ENCODE measurements at regions not wholly inside any gene's neighbourhood (a gene's known extent, or its start where the extent isn't known, plus 50 kb on each side); places are given as distances from the start of the nearest gene placed in this dataset.

DNA sequence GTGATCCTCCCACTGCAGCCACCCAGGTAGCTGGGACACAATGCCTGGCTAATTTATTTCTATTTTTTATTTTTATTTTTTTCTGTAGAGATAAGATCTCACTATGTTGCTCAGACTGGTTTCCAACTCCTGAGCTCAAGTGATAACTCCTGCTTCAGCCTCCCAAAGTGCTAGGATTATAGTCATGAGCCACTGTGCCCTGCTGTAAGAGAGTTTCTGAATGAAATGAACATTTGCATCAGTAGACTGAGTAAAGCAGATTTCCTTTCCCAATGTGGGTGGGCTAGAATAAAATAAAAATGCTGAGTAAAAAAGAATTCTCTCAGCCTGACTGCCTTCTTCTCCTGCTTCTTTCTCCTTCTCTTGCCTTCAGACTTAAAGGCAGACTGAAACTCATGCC, 555.4 kb upstream of the PITX2 start:
- TF ChIP-seq, protein P1, sequence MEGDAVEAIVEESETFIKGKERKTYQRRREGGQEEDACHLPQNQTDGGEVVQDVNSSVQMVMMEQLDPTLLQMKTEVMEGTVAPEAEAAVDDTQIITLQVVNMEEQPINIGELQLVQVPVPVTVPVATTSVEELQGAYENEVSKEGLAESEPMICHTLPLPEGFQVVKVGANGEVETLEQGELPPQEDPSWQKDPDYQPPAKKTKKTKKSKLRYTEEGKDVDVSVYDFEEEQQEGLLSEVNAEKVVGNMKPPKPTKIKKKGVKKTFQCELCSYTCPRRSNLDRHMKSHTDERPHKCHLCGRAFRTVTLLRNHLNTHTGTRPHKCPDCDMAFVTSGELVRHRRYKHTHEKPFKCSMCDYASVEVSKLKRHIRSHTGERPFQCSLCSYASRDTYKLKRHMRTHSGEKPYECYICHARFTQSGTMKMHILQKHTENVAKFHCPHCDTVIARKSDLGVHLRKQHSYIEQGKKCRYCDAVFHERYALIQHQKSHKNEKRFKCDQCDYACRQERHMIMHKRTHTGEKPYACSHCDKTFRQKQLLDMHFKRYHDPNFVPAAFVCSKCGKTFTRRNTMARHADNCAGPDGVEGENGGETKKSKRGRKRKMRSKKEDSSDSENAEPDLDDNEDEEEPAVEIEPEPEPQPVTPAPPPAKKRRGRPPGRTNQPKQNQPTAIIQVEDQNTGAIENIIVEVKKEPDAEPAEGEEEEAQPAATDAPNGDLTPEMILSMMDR (IDR thresholded peaks at IDR 0.05; ENCODE audit: low read depth, low read length, missing input control) = no peak
- TF ChIP-seq JUND (IDR thresholded peaks at IDR 0.05) = no peak
- no peak for TF ChIP-seq TAF1 (conservative IDR thresholded peaks at IDR 0.05)
- TF ChIP-seq YY1 (IDR thresholded peaks at IDR 0.05) = no peak
- TF ChIP-seq RAD21 (IDR thresholded peaks at IDR 0.05) = no peak
- no peak for TF ChIP-seq HNF4G (IDR thresholded peaks at IDR 0.05)
- TF ChIP-seq, protein P2, sequence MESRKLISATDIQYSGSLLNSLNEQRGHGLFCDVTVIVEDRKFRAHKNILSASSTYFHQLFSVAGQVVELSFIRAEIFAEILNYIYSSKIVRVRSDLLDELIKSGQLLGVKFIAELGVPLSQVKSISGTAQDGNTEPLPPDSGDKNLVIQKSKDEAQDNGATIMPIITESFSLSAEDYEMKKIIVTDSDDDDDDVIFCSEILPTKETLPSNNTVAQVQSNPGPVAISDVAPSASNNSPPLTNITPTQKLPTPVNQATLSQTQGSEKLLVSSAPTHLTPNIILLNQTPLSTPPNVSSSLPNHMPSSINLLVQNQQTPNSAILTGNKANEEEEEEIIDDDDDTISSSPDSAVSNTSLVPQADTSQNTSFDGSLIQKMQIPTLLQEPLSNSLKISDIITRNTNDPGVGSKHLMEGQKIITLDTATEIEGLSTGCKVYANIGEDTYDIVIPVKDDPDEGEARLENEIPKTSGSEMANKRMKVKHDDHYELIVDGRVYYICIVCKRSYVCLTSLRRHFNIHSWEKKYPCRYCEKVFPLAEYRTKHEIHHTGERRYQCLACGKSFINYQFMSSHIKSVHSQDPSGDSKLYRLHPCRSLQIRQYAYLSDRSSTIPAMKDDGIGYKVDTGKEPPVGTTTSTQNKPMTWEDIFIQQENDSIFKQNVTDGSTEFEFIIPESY (IDR thresholded peaks at IDR 0.05) = no peak
- TF ChIP-seq, protein P3, sequence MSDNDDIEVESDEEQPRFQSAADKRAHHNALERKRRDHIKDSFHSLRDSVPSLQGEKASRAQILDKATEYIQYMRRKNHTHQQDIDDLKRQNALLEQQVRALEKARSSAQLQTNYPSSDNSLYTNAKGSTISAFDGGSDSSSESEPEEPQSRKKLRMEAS (IDR thresholded peaks at IDR 0.05) = no peak
- TF ChIP-seq, protein P4, sequence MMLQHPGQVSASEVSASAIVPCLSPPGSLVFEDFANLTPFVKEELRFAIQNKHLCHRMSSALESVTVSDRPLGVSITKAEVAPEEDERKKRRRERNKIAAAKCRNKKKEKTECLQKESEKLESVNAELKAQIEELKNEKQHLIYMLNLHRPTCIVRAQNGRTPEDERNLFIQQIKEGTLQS (IDR thresholded peaks at IDR 0.05) = no peak
- TF ChIP-seq EGR1 (IDR thresholded peaks at IDR 0.05; ENCODE audit: low read depth in 2 of 2) = no peak
- TF ChIP-seq HNF4A (conservative IDR thresholded peaks at IDR 0.05) = no peak

All from liver (tissue), 3 donors.